Loucy (cell line): ENCODE measurements at regions not wholly inside any gene's neighbourhood (a gene's known extent, or its start where the extent isn't known, plus 50 kb on each side); places are given as distances from the start of the nearest gene placed in this dataset.

Experiments used
- CTCF ChIP-seq: fragments of 200-600 bp; sonication (generic); conservative IDR thresholded peaks from 2 replicates; pipeline ENCODE4 v1.5.1; 2014; ENCODE audit warnings: mild to moderate bottlenecking, antibody characterized with exemption, low read length
- EZH2phosphoT487 ChIP-seq: fragments of 200-600 bp; IDR thresholded peaks from 2 replicates; pipeline ENCODE4 v1.6.1; 2018; ENCODE audit warnings: antibody characterized with exemption, mild to moderate bottlenecking, moderate library complexity, borderline replicate concordance

DNA sequence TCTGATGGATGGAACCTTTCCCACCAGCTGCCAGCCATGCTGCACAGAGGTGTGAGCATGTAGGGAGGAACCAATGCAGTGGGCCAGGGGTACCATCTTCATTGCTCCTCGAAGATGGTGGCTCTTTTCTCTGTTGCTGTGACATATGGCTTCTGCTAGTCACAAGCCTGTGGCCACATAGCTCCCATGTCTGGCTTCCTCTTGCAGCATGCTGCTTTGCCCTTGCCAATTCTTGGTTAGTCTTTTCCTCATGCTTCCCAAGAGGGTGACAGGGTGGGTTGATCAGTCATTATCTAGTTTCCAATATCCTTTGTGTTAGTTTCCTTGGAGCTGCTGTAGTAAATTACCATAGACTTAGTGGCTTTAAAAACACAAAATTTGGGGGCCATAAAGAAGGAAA lies 123.4 kb downstream of the ETS2 start:
- no peak for TF ChIP-seq CTCF
- TF ChIP-seq EZH2phosphoT487 = no peak
